ENCODE measurements at regions not wholly inside any gene's neighbourhood (a gene's known extent, or its start where the extent isn't known, plus 50 kb on each side); places are given as distances from the start of the nearest gene placed in this dataset.
A peak's percentile ranks its signal among the peaks of the same experiment; 100 is the strongest.
"Not testable (repeated sequence)": the region's sequence is repeated elsewhere in the genome, so short reads cannot be mapped to it uniquely, and the experiment has no call there.

DNA sequence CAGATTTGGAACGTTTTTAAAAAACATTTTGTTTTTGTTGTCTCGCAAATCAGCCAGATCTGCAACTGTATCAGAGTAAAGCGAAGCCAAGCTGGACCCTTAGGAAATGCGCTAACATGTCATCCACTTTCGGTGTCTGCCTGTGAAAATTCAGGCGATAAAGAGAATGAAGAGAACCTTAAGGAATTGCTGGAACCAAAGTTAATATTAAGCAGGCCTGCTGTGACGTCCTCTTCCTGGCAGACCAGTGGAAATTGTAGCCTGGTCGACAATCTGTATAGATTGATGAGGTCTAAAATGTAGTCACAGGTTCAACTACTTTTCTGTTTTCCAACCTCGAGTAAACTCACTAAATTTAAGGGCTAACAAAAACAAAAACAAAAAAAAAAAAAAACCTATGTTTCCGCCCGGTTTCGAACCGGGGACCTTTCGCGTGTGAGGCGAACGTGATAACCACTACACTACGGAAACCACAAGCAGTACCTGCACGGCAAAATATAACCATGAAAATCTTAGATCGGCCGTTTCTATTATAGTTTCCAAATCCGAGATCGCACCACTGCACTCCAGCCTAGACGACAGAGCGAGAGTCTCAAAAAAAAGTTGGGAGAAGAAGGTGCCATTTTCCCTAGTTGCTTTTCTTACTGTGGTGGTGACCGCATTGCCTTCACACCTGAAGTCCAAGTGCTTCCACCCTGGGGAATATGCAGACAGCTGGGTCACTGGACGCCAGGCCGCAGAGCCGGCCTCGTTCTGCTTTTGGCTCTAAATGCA, 70.2 kb upstream of the FCGR1A start:
- ATAC-seq (peak; percentile 9), DNase-seq (ENCODE audit: extremely low read depth in 1 of 4, low spot score in 3 of 4) (peak in 2 of 4 experiments; percentile 10 to 77)
- H4K20me1 ChIP-seq (replicated peaks; ENCODE audit: control insufficient read depth, insufficient read depth, low read length); H3K4me1 ChIP-seq (replicated peaks in 1 of 2; ENCODE audit: control insufficient read depth in 2 of 2, insufficient read depth in 2 of 2, low read length in 2 of 2); H3K36me3 ChIP-seq (ENCODE audit: control insufficient read depth, insufficient read depth, low read length); in situ Hi-C loops (cut with MboI); POLR2A ChIA-PET; CTCF ChIA-PET (ENCODE audit: low intra/inter-chr PET ratio); H3K4me3 ChIP-seq; H3K9me1 ChIP-seq (ENCODE audit: control insufficient read depth, insufficient read depth, low read length); H3K27ac ChIP-seq (ENCODE audit: extremely low read depth, low read depth, low read length); BruUV-seq (replicated peaks); H3K9me3 ChIP-seq (replicated peaks; ENCODE audit: control insufficient read depth, insufficient read depth, low read depth, low read length); intact Hi-C loops (cut with micrococcal nuclease); H3K79me2 ChIP-seq (ENCODE audit: control insufficient read depth, insufficient read depth, low read length); H3K27me3 ChIP-seq (ENCODE audit: control insufficient read depth in 2 of 2, insufficient read depth in 2 of 2, low read length in 2 of 2); FAIRE-seq; TF ChIP-seq ATF1 (CRISPR knock-in tag; IDR thresholded peaks at IDR 0.05): not testable (repeated sequence)
- Histone ChIP-seq H3K4me2 (ENCODE audit: insufficient read depth, low read length) (peak overlapping the region; percentile 43), H2AFZ (ENCODE audit: low read depth, low read length) (peak overlapping the region; percentile 64; the same call in 1 of the 2 replicates), H3K9ac (ENCODE audit: insufficient read depth in 1 of 2, low read depth in 2 of 2, low read length in 2 of 2) (peak overlapping the region in 1 of 2 experiments; percentile 70; a peak in 1 of 4 replicates)
- 26% methylated on average over 15 of the region's 30 CpGs for WGBS (ENCODE audit: insufficient coverage, low coverage, missing lambda C conversion rate)
- TF ChIP-seq, protein P1, sequence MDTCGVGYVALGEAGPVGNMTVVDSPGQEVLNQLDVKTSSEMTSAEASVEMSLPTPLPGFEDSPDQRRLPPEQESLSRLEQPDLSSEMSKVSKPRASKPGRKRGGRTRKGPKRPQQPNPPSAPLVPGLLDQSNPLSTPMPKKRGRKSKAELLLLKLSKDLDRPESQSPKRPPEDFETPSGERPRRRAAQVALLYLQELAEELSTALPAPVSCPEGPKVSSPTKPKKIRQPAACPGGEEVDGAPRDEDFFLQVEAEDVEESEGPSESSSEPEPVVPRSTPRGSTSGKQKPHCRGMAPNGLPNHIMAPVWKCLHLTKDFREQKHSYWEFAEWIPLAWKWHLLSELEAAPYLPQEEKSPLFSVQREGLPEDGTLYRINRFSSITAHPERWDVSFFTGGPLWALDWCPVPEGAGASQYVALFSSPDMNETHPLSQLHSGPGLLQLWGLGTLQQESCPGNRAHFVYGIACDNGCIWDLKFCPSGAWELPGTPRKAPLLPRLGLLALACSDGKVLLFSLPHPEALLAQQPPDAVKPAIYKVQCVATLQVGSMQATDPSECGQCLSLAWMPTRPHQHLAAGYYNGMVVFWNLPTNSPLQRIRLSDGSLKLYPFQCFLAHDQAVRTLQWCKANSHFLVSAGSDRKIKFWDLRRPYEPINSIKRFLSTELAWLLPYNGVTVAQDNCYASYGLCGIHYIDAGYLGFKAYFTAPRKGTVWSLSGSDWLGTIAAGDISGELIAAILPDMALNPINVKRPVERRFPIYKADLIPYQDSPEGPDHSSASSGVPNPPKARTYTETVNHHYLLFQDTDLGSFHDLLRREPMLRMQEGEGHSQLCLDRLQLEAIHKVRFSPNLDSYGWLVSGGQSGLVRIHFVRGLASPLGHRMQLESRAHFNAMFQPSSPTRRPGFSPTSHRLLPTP (IDR thresholded peaks at IDR 0.05; ENCODE audit: borderline replicate concordance, extremely low read depth, insufficient read length), result peak; percentile 74
- TF ChIP-seq POLR2H (tag; IDR thresholded peaks at IDR 0.05; ENCODE audit: low read depth) (peak; percentile 98), ESRRA (IDR thresholded peaks at IDR 0.05; ENCODE audit: borderline replicate concordance, low read depth) (peak; percentile 59; the same call in 1 of the 2 replicates), ZNF384 (IDR thresholded peaks at IDR 0.05; ENCODE audit: low read depth, low read length) (peak; percentile 82), ARNT (IDR thresholded peaks at IDR 0.05) (peak in 1 of 2 experiments; percentile 66; a peak in 1 of 4 replicates), POLR3A (IDR thresholded peaks at IDR 0.05; ENCODE audit: borderline replicate concordance, extremely low read depth, insufficient read depth, insufficient read length) (peak; percentile 78), TBP (optimal IDR thresholded peaks at IDR 0.05; ENCODE audit: low read depth, low read length) (peak; percentile 80), ATF1 (tag; IDR thresholded peaks at IDR 0.05) (0 out of 2 replicates have a peak, but pooled peaks have one; percentile 41), BDP1 (IDR thresholded peaks at IDR 0.05; ENCODE audit: insufficient read depth, insufficient read length) (peak; percentile 44)
- TF ChIP-seq, protein P2, sequence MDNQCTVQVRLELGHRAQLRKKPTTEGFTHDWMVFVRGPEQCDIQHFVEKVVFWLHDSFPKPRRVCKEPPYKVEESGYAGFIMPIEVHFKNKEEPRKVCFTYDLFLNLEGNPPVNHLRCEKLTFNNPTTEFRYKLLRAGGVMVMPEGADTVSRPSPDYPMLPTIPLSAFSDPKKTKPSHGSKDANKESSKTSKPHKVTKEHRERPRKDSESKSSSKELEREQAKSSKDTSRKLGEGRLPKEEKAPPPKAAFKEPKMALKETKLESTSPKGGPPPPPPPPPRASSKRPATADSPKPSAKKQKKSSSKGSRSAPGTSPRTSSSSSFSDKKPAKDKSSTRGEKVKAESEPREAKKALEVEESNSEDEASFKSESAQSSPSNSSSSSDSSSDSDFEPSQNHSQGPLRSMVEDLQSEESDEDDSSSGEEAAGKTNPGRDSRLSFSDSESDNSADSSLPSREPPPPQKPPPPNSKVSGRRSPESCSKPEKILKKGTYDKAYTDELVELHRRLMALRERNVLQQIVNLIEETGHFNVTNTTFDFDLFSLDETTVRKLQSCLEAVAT (IDR thresholded peaks at IDR 0.05), result peak in 1 of 2 experiments; percentile 78; a peak in 2 of 4 replicates
- TF ChIP-seq, protein P3, sequence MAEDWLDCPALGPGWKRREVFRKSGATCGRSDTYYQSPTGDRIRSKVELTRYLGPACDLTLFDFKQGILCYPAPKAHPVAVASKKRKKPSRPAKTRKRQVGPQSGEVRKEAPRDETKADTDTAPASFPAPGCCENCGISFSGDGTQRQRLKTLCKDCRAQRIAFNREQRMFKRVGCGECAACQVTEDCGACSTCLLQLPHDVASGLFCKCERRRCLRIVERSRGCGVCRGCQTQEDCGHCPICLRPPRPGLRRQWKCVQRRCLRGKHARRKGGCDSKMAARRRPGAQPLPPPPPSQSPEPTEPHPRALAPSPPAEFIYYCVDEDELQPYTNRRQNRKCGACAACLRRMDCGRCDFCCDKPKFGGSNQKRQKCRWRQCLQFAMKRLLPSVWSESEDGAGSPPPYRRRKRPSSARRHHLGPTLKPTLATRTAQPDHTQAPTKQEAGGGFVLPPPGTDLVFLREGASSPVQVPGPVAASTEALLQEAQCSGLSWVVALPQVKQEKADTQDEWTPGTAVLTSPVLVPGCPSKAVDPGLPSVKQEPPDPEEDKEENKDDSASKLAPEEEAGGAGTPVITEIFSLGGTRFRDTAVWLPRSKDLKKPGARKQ (CRISPR knock-in tag; IDR thresholded peaks at IDR 0.05), result peak; percentile 71; the same call in 1 of the 2 replicates

All from K562 (cell line).